ENCODE measurements at regions not wholly inside any gene's neighbourhood (a gene's known extent, or its start where the extent isn't known, plus 50 kb on each side); places are given as distances from the start of the nearest gene placed in this dataset.

GRCh38 chr6:68024570-68025269 lies 610.4 kb upstream of the ADGRB3 start:
- no peak for TF ChIP-seq POLR2AphosphoS5 (IDR thresholded peaks at IDR 0.05; ENCODE audit: low read depth, low read length)
- TF ChIP-seq TAF1 (IDR thresholded peaks at IDR 0.05; ENCODE audit: borderline replicate concordance, insufficient read depth, low read length): no peak
- TF ChIP-seq FOXP2 (optimal IDR thresholded peaks at IDR 0.05; ENCODE audit: borderline replicate concordance, extremely low read depth, extremely low read length, insufficient read depth): no peak
- TF ChIP-seq SIN3A (IDR thresholded peaks at IDR 0.05; ENCODE audit: borderline replicate concordance, insufficient read depth, low read length): no peak
- no peak for TF ChIP-seq REST (IDR thresholded peaks at IDR 0.05; ENCODE audit: insufficient read depth in 1 of 2, low read depth in 2 of 2, low read length in 2 of 2)

GRCh38 chr6:68013780-68014515 lies 621.1 kb upstream of the ADGRB3 start:
- TF ChIP-seq POLR2AphosphoS5 (IDR thresholded peaks at IDR 0.05; ENCODE audit: low read depth, low read length): no peak
- no peak for TF ChIP-seq TAF1 (IDR thresholded peaks at IDR 0.05; ENCODE audit: borderline replicate concordance, insufficient read depth, low read length)
- no peak for TF ChIP-seq REST (IDR thresholded peaks at IDR 0.05; ENCODE audit: insufficient read depth in 1 of 2, low read depth in 2 of 2, low read length in 2 of 2)
- TF ChIP-seq FOXP2 (optimal IDR thresholded peaks at IDR 0.05; ENCODE audit: borderline replicate concordance, extremely low read depth, extremely low read length, insufficient read depth): no peak
- no peak for TF ChIP-seq SIN3A (IDR thresholded peaks at IDR 0.05; ENCODE audit: borderline replicate concordance, insufficient read depth, low read length)

- TF ChIP-seq REST (IDR thresholded peaks at IDR 0.05; ENCODE audit: insufficient read depth in 1 of 2, low read depth in 2 of 2, low read length in 2 of 2) (no peak), FOXP2 (optimal IDR thresholded peaks at IDR 0.05; ENCODE audit: borderline replicate concordance, extremely low read depth, extremely low read length, insufficient read depth) (no peak), TAF1 (IDR thresholded peaks at IDR 0.05; ENCODE audit: borderline replicate concordance, insufficient read depth, low read length) (no peak), POLR2AphosphoS5 (IDR thresholded peaks at IDR 0.05; ENCODE audit: low read depth, low read length) (no peak), SIN3A (IDR thresholded peaks at IDR 0.05; ENCODE audit: borderline replicate concordance, insufficient read depth, low read length) (no peak)
Observed at GRCh38 chr6:68012822-68013221, 622.3 kb upstream of the ADGRB3 start.

- TF ChIP-seq TAF1 (IDR thresholded peaks at IDR 0.05; ENCODE audit: borderline replicate concordance, insufficient read depth, low read length): no peak
- TF ChIP-seq REST (IDR thresholded peaks at IDR 0.05; ENCODE audit: insufficient read depth in 1 of 2, low read depth in 2 of 2, low read length in 2 of 2): no peak
- TF ChIP-seq POLR2AphosphoS5 (IDR thresholded peaks at IDR 0.05; ENCODE audit: low read depth, low read length): no peak
- no peak for TF ChIP-seq SIN3A (IDR thresholded peaks at IDR 0.05; ENCODE audit: borderline replicate concordance, insufficient read depth, low read length)
- TF ChIP-seq FOXP2 (optimal IDR thresholded peaks at IDR 0.05; ENCODE audit: borderline replicate concordance, extremely low read depth, extremely low read length, insufficient read depth): no peak
Observed at GRCh38 chr6:68010936-68011335, 624.1 kb upstream of the ADGRB3 start.
